HEK293 (cell line): ENCODE measurements at regions not wholly inside any gene's neighbourhood (a gene's known extent, or its start where the extent isn't known, plus 50 kb on each side); places are given as distances from the start of the nearest gene placed in this dataset.

ENCODE experiments used
- ZBTB1 ChIP-seq: fragments of 450-650 bp; formaldehyde crosslinking; IDR thresholded peaks from 2 replicates; pipeline ENCODE4 v1.5.1; 2016; ENCODE audit warnings: missing biosample characterization, missing genetic modification characterization
- ZBTB8A ChIP-seq: fragments of 450-650 bp; formaldehyde crosslinking; IDR thresholded peaks from 2 replicates; pipeline ENCODE4 v1.5.1; 2016; ENCODE audit warnings: missing biosample characterization, missing genetic modification characterization
- ZNF223 ChIP-seq: fragments of 450-650 bp; formaldehyde crosslinking; IDR thresholded peaks from 2 replicates; pipeline ENCODE4 v1.5.1; 2016; ENCODE audit warnings: missing biosample characterization, missing genetic modification characterization
- ZNF23 ChIP-seq: fragments of 450-650 bp; formaldehyde crosslinking; IDR thresholded peaks from 2 replicates; pipeline ENCODE4 v1.5.1; 2016; ENCODE audit warnings: missing biosample characterization, missing genetic modification characterization, borderline replicate concordance
- ZNF76 ChIP-seq: fragments of 450-650 bp; formaldehyde crosslinking; IDR thresholded peaks from 2 replicates; pipeline ENCODE4; 2016; ENCODE audit warnings: low read depth, missing biosample characterization, missing genetic modification characterization, borderline replicate concordance
- ZNF791 ChIP-seq: fragments of 450-650 bp; formaldehyde crosslinking; IDR thresholded peaks from 2 replicates; pipeline ENCODE4 v1.5.1; 2016; ENCODE audit warnings: missing biosample characterization, missing genetic modification characterization
- TF ChIP-seq, protein P1 (sequence below): fragments of 450-650 bp; formaldehyde crosslinking; IDR thresholded peaks from 2 replicates; pipeline ENCODE4 v1.5.1; 2016; ENCODE audit warnings: missing biosample characterization, missing genetic modification characterization
- TF ChIP-seq, protein P2 (sequence below): fragments of 450-650 bp; formaldehyde crosslinking; IDR thresholded peaks from 2 replicates; pipeline ENCODE4 v1.5.1; 2016; ENCODE audit warnings: missing biosample characterization, missing genetic modification characterization
- TF ChIP-seq, protein P3 (sequence below): fragments of 450-650 bp; formaldehyde crosslinking; IDR thresholded peaks from 2 replicates; pipeline ENCODE4 v1.5.1; 2016; ENCODE audit warnings: missing biosample characterization, missing genetic modification characterization

DNA sequence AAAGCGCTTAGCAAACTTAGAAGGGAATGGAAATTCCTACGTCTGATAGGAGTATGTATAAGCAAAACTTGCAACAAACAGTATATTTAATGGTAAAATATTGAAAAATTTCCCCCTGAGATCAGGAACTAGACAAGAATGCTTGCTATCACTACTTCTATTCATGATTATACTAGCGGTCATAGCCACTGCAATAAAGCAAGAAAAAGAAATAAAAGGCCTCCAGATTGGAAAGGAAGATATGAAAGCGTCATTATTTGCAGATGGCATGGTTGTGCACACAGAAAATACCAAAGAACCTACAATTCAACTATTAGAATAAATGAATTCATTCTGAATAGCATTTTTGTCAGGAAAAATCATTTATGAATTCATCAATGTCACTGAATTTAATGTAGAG, 87.2 kb upstream of the BCOR start:
- TF ChIP-seq ZNF791 (tag by site-specific recombination) (no peak), ZNF223 (tag by site-specific recombination) (no peak), ZNF23 (no peak), ZNF76 (tag by site-specific recombination) (no peak), ZBTB1 (tag by site-specific recombination) (no peak), ZBTB8A (tag by site-specific recombination) (no peak)
- TF ChIP-seq, protein P1, sequence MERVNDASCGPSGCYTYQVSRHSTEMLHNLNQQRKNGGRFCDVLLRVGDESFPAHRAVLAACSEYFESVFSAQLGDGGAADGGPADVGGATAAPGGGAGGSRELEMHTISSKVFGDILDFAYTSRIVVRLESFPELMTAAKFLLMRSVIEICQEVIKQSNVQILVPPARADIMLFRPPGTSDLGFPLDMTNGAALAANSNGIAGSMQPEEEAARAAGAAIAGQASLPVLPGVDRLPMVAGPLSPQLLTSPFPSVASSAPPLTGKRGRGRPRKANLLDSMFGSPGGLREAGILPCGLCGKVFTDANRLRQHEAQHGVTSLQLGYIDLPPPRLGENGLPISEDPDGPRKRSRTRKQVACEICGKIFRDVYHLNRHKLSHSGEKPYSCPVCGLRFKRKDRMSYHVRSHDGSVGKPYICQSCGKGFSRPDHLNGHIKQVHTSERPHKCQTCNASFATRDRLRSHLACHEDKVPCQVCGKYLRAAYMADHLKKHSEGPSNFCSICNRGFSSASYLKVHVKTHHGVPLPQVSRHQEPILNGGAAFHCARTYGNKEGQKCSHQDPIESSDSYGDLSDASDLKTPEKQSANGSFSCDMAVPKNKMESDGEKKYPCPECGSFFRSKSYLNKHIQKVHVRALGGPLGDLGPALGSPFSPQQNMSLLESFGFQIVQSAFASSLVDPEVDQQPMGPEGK (tag by site-specific recombination), result no peak
- TF ChIP-seq, protein P2, sequence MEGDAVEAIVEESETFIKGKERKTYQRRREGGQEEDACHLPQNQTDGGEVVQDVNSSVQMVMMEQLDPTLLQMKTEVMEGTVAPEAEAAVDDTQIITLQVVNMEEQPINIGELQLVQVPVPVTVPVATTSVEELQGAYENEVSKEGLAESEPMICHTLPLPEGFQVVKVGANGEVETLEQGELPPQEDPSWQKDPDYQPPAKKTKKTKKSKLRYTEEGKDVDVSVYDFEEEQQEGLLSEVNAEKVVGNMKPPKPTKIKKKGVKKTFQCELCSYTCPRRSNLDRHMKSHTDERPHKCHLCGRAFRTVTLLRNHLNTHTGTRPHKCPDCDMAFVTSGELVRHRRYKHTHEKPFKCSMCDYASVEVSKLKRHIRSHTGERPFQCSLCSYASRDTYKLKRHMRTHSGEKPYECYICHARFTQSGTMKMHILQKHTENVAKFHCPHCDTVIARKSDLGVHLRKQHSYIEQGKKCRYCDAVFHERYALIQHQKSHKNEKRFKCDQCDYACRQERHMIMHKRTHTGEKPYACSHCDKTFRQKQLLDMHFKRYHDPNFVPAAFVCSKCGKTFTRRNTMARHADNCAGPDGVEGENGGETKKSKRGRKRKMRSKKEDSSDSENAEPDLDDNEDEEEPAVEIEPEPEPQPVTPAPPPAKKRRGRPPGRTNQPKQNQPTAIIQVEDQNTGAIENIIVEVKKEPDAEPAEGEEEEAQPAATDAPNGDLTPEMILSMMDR, result no peak
- TF ChIP-seq, protein P3, sequence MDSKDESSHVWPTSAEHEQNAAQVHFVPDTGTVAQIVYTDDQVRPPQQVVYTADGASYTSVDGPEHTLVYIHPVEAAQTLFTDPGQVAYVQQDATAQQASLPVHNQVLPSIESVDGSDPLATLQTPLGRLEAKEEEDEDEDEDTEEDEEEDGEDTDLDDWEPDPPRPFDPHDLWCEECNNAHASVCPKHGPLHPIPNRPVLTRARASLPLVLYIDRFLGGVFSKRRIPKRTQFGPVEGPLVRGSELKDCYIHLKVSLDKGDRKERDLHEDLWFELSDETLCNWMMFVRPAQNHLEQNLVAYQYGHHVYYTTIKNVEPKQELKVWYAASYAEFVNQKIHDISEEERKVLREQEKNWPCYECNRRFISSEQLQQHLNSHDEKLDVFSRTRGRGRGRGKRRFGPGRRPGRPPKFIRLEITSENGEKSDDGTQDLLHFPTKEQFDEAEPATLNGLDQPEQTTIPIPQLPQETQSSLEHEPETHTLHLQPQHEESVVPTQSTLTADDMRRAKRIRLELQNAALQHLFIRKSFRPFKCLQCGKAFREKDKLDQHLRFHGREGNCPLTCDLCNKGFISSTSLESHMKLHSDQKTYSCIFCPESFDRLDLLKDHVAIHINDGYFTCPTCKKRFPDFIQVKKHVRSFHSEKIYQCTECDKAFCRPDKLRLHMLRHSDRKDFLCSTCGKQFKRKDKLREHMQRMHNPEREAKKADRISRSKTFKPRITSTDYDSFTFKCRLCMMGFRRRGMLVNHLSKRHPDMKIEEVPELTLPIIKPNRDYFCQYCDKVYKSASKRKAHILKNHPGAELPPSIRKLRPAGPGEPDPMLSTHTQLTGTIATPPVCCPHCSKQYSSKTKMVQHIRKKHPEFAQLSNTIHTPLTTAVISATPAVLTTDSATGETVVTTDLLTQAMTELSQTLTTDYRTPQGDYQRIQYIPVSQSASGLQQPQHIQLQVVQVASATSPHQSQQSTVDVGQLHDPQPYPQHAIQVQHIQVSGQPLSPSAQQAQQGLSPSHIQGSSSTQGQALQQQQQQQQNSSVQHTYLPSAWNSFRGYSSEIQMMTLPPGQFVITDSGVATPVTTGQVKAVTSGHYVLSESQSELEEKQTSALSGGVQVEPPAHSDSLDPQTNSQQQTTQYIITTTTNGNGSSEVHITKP (tag by site-specific recombination), result no peak
